Vagina (tissue), 2 donors: ENCODE measurements at regions not wholly inside any gene's neighbourhood (a gene's known extent, or its start where the extent isn't known, plus 50 kb on each side); places are given as distances from the start of the nearest gene placed in this dataset.
A peak's percentile ranks its signal among the peaks of the same experiment; 100 is the strongest.
"Not testable (repeated sequence)": the region's sequence is repeated elsewhere in the genome, so short reads cannot be mapped to it uniquely, and the experiment has no call there.

Source experiments
- DNase-seq, 2 donors: peaks; one replicate each; pipeline ENCODE4 v3.0.0-alpha.2; 2017; ENCODE audit errors: extremely low spot score in 2 of 2
- H3K27ac ChIP-seq: fragments of 200-600 bp; sonication (generic); one replicate; pipeline ENCODE4 v1.5.1; 2019
- H3K27me3 ChIP-seq: fragments of 200-600 bp; sonication (generic); one replicate; pipeline ENCODE4 v1.5.1; 2019
- H3K36me3 ChIP-seq, 2 donors: fragments of 200-600 bp; sonication (generic); one replicate each; pipeline ENCODE4 v1.5.1; 2017 to 2019
- H3K4me1 ChIP-seq: fragments of 200-600 bp; sonication (generic); one replicate; pipeline ENCODE4 v1.5.1; 2019
- H3K4me3 ChIP-seq, 2 donors: fragments of 200-600 bp; sonication (generic); 1 replicate in 1 of 2; 2 replicates in 1 of 2; pipeline ENCODE4 v1.5.1; 2016 to 2019
- H3K9me3 ChIP-seq: fragments of 200-600 bp; sonication (generic); one replicate; pipeline ENCODE4 v1.5.1; 2019
- CTCF ChIP-seq, 3 experiments: fragments of 450-650 bp in 2 of 3; fragments of 200-600 bp in 1 of 3; sonication (generic) in 1 of 3; IDR thresholded peaks; one replicate each; pipeline ENCODE4 v1.5.1; 2017 to 2019; ENCODE audit warnings: antibody characterized with exemption in 3 of 3, mild to moderate bottlenecking in 2 of 3, moderate library complexity in 2 of 3
- POLR2A ChIP-seq, 2 donors: fragments of 450-650 bp; IDR thresholded peaks; one replicate each; pipeline ENCODE4 v1.6.1; 2017; ENCODE audit warnings: antibody characterized with exemption in 2 of 2, mild to moderate bottlenecking in 2 of 2, moderate library complexity in 2 of 2
- POLR2AphosphoS5 ChIP-seq, 2 donors: sonication (generic); formaldehyde crosslinking; IDR thresholded peaks; one replicate each; pipeline ENCODE4 v1.9.0; 2017; ENCODE audit warnings: antibody characterized with exemption in 2 of 2, mild to moderate bottlenecking in 2 of 2, low read depth in 1 of 2; ENCODE audit not compliant: insufficient read depth in 1 of 2
- intact Hi-C: fragments of 100-400 bp; cut with DNase I; formaldehyde crosslinking; loops from one replicate; pipeline ENCODE4 v1.15.1; 2023

GRCh38 chr5:36744773-36745589, 131.6 kb upstream of the NIPBL start:
- peak overlapping the region; percentile 57 for H3K27ac ChIP-seq

GRCh38 chr5:36747794-36748193, 128.8 kb upstream of the NIPBL start:
- H3K36me3 ChIP-seq, H3K9me3 ChIP-seq, DNase-seq, intact Hi-C loops, H3K27ac ChIP-seq, H3K4me3 ChIP-seq, H3K27me3 ChIP-seq: not testable (repeated sequence)
- H3K4me1 ChIP-seq: peaks cover 19% of the 10 kb centered on the region

More at GRCh38 chr5:36744773-36745589, 131.6 kb upstream of the NIPBL start:
- Histone ChIP-seq H3K27me3 (no peaks in the 10 kb centered on the region), H3K4me1 (peaks cover 19% of the 10 kb centered on the region), H3K4me3 (peak overlapping the region; percentile 59 to 65), H3K9me3 (no peaks in the 10 kb centered on the region), H3K36me3 (no peaks in the 10 kb centered on the region)
- TF ChIP-seq POLR2A (IDR thresholded peaks at IDR 0.05) (no peak), CTCF (IDR thresholded peaks at IDR 0.05) (peak in 1 of 3 experiments; percentile 47), POLR2AphosphoS5 (IDR thresholded peaks at IDR 0.05; ENCODE audit: insufficient read depth in 1 of 2, low read depth in 1 of 2) (peak in 1 of 2 donors; percentile 51)
- intact Hi-C loops: no loop called here
- DNase-seq: no peak

DNA sequence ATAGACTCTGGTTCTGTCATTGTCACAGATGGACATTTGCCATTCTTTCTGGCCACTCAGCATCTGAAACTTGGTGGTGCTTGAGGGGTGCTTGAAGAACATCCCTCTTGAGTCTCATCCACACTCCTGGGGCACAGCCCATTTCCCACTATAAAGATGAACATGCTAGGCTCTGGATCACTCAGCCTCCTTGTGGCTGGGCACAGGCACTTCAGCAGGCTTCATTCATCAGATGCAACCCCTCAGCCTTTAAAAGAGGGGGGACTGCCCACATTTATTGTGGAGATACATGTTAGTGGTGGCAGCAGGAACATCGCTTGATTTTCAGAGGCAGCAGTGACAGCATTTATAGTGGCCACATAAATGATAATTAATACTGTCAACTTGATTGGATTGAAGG, 124.7 kb upstream of the NIPBL start:
- intact Hi-C loops: no loop called here
- TF ChIP-seq POLR2AphosphoS5 (IDR thresholded peaks at IDR 0.05; ENCODE audit: insufficient read depth in 1 of 2, low read depth in 1 of 2) (no peak), CTCF (IDR thresholded peaks at IDR 0.05) (no peak), POLR2A (IDR thresholded peaks at IDR 0.05) (no peak)
- H3K27me3 ChIP-seq: no peaks in the 10 kb centered on the region
- no peak overlapping the region for H3K4me3 ChIP-seq
- H3K4me1 ChIP-seq: no peaks in the 10 kb centered on the region
- no peaks in the 10 kb centered on the region for H3K9me3 ChIP-seq
- DNase-seq: peak in 1 of 2 donors; percentile 70
- no peak overlapping the region for H3K27ac ChIP-seq
- H3K36me3 ChIP-seq: no peaks in the 10 kb centered on the region

GRCh38 chr5:36755342-36755741, 121.2 kb upstream of the NIPBL start:
- intact Hi-C loops: no loop called here
- no peak for DNase-seq
- H3K4me1 ChIP-seq: no peaks in the 10 kb centered on the region
- H3K9me3 ChIP-seq: no peaks in the 10 kb centered on the region
- no peak overlapping the region for H3K4me3 ChIP-seq
- no peak overlapping the region for H3K27ac ChIP-seq
- no peaks in the 10 kb centered on the region for H3K36me3 ChIP-seq
- TF ChIP-seq POLR2A (IDR thresholded peaks at IDR 0.05) (no peak), CTCF (IDR thresholded peaks at IDR 0.05) (no peak), POLR2AphosphoS5 (IDR thresholded peaks at IDR 0.05; ENCODE audit: insufficient read depth in 1 of 2, low read depth in 1 of 2) (no peak)
- H3K27me3 ChIP-seq: no peaks in the 10 kb centered on the region

- Histone ChIP-seq H3K9me3 (no peaks in the 10 kb centered on the region), H3K4me1 (no peaks in the 10 kb centered on the region), H3K4me3 (no peak overlapping the region), H3K36me3 (no peaks in the 10 kb centered on the region), H3K27me3 (no peaks in the 10 kb centered on the region), H3K27ac (no peak overlapping the region)
- TF ChIP-seq POLR2AphosphoS5 (IDR thresholded peaks at IDR 0.05; ENCODE audit: insufficient read depth in 1 of 2, low read depth in 1 of 2) (no peak), POLR2A (IDR thresholded peaks at IDR 0.05) (no peak), CTCF (IDR thresholded peaks at IDR 0.05) (no peak)
- intact Hi-C loops: no loop called here
- no peak for DNase-seq
Measured at GRCh38 chr5:36755920-36756488, 120.6 kb upstream of the NIPBL start.
